NCI-H146 treated with DMSO at 0.1 percent for 48 hours (cell line): ENCODE measurements at regions not wholly inside any gene's neighbourhood (a gene's known extent, or its start where the extent isn't known, plus 50 kb on each side); places are given as distances from the start of the nearest gene placed in this dataset.
"Not testable (repeated sequence)": the region's sequence is repeated elsewhere in the genome, so short reads cannot be mapped to it uniquely, and the experiment has no call there.

Experiments
- DNase-seq: peaks from one replicate; lab custom pipeline; 2025; ENCODE audit not compliant: unreplicated experiment; lab: John Stamatoyannopoulos, UW

GRCh38 chr3:35422836-35423601 is 216.3 kb upstream of the ARPP21 start:
- DNase-seq = no peak

- DNase-seq = no peak
Observed at GRCh38 chr3:35426366-35426958, 212.9 kb upstream of the ARPP21 start.

GRCh38 chr3:35437381-35437780 is 201.9 kb upstream of the ARPP21 start:
- no peak for DNase-seq

- no peak for DNase-seq
Observed at GRCh38 chr3:35438101-35438500, 201.2 kb upstream of the ARPP21 start.

- no peak for DNase-seq
Observed at GRCh38 chr3:35439663-35440062, 199.7 kb upstream of the ARPP21 start.

GRCh38 chr3:35440826-35441225 is 198.5 kb upstream of the ARPP21 start:
- DNase-seq = no peak

- DNase-seq = no peak
Observed at GRCh38 chr3:35446896-35447295, 192.4 kb upstream of the ARPP21 start.

GRCh38 chr3:35448121-35448520 is 191.2 kb upstream of the ARPP21 start:
- no peak for DNase-seq

- DNase-seq = no peak
Observed at GRCh38 chr3:35448681-35449080, 190.6 kb upstream of the ARPP21 start.

GRCh38 chr3:35454819-35455218 is 184.5 kb upstream of the ARPP21 start:
- DNase-seq = not testable (repeated sequence)

GRCh38 chr3:35473956-35474355 is 165.4 kb upstream of the ARPP21 start:
- no peak for DNase-seq

- DNase-seq = not testable (repeated sequence)
Observed at GRCh38 chr3:35482566-35482965, 156.8 kb upstream of the ARPP21 start.

GRCh38 chr3:35483131-35483530 is 156.2 kb upstream of the ARPP21 start:
- DNase-seq = no peak

- DNase-seq = no peak
Observed at GRCh38 chr3:35484929-35485530, 154.3 kb upstream of the ARPP21 start.

- DNase-seq = no peak
Observed at GRCh38 chr3:35486295-35486694, 153.0 kb upstream of the ARPP21 start.

GRCh38 chr3:35487376-35487775 is 151.9 kb upstream of the ARPP21 start:
- DNase-seq = no peak

GRCh38 chr3:35488526-35488925 is 150.8 kb upstream of the ARPP21 start:
- DNase-seq = no peak

GRCh38 chr3:35492841-35493240 is 146.5 kb upstream of the ARPP21 start:
- DNase-seq = no peak

GRCh38 chr3:35498506-35499210 is 140.7 kb upstream of the ARPP21 start:
- DNase-seq = no peak

- no peak for DNase-seq
Observed at GRCh38 chr3:35500641-35501350, 138.5 kb upstream of the ARPP21 start.

GRCh38 chr3:35502699-35503098 is 136.6 kb upstream of the ARPP21 start:
- no peak for DNase-seq
